ENCODE measurements at regions not wholly inside any gene's neighbourhood (a gene's known extent, or its start where the extent isn't known, plus 50 kb on each side); places are given as distances from the start of the nearest gene placed in this dataset.

- no peak for TF ChIP-seq POLR2A (IDR thresholded peaks at IDR 0.05)
- TF ChIP-seq CTCF (IDR thresholded peaks at IDR 0.05) = no peak
These were observed 403.5 kb upstream of the TYRP1 start for GRCh38 chr9:12289711-12290110.
